Fibroblast of lung (primary cell): ENCODE measurements at regions not wholly inside any gene's neighbourhood (a gene's known extent, or its start where the extent isn't known, plus 50 kb on each side); places are given as distances from the start of the nearest gene placed in this dataset.

ENCODE experiments used
- DNase-seq, 2 donors: peaks; one replicate each; pipeline versions ENCODE4 v3.0.0 to v3.0.0-alpha.2; 2010; ENCODE audit warnings: low read depth in 2 of 2
- H2AFZ ChIP-seq: 2 replicates; pipeline ENCODE4 v1.5.1; 2012; ENCODE audit warnings: low read length, control low read depth, inconsistent platforms
- H3K27ac ChIP-seq: 2 replicates; pipeline ENCODE4 v1.5.1; 2011; ENCODE audit warnings: low read length, control low read depth; ENCODE audit not compliant: insufficient read depth
- H3K27me3 ChIP-seq: 2 replicates; pipeline ENCODE4 v1.5.1; 2011; ENCODE audit warnings: mild to moderate bottlenecking, low read length; ENCODE audit not compliant: control insufficient read depth, insufficient read depth
- H3K36me3 ChIP-seq: 2 replicates; pipeline ENCODE4 v1.5.1; 2011; ENCODE audit warnings: low read length; ENCODE audit not compliant: control insufficient read depth, insufficient read depth
- H3K4me1 ChIP-seq: 2 replicates; pipeline ENCODE4 v1.5.1; 2011; ENCODE audit warnings: low read length; ENCODE audit not compliant: control insufficient read depth, insufficient read depth; ENCODE audit errors: extremely low read depth
- H3K4me2 ChIP-seq: 2 replicates; pipeline ENCODE4 v1.5.1; 2011; ENCODE audit warnings: low read length, control low read depth; ENCODE audit not compliant: insufficient read depth; ENCODE audit errors: extremely low read depth
- H3K4me3 ChIP-seq, 4 experiments: fragments of 200-600 bp in 1 of 4; sonication (generic) in 1 of 4; replicated peaks in 1 of 4; 2 replicates each; pipeline ENCODE4 v1.5.1; 2011 to 2016; ENCODE audit warnings: low read length in 4 of 4, low read depth in 3 of 4, mild to moderate bottlenecking in 3 of 4, control low read depth in 2 of 4, inconsistent platforms in 1 of 4, mixed read lengths in 1 of 4; ENCODE audit not compliant: insufficient read depth in 1 of 4; ENCODE audit errors: control extremely low read depth in 1 of 4
- H3K79me2 ChIP-seq: 2 replicates; pipeline ENCODE4 v1.5.1; 2012; ENCODE audit warnings: mild to moderate bottlenecking, low read length, inconsistent platforms; ENCODE audit not compliant: control insufficient read depth, insufficient read depth
- H3K9ac ChIP-seq: 2 replicates; pipeline ENCODE4 v1.5.1; 2011; ENCODE audit warnings: mild to moderate bottlenecking, low read length, control low read depth; ENCODE audit not compliant: insufficient read depth
- H3K9me3 ChIP-seq: 2 replicates; pipeline ENCODE4 v1.5.1; 2012; ENCODE audit warnings: low read depth, low read length; ENCODE audit not compliant: control insufficient read depth, insufficient read depth
- H4K20me1 ChIP-seq: 2 replicates; pipeline ENCODE4 v1.5.1; 2011; ENCODE audit warnings: low read length; ENCODE audit not compliant: control insufficient read depth, insufficient read depth; ENCODE audit errors: extremely low read depth
- CTCF ChIP-seq, 2 donors: IDR thresholded peaks in 1 of 2; conservative IDR thresholded peaks in 1 of 2; 1 replicate in 1 of 2; 2 replicates in 1 of 2; pipeline ENCODE4 v1.5.1; 2011 to 2012; ENCODE audit warnings: low read length in 2 of 2, control low read depth in 1 of 2, inconsistent platforms in 1 of 2, low read depth in 1 of 2, mild to moderate bottlenecking in 1 of 2
- EZH2 ChIP-seq: IDR thresholded peaks from 2 replicates; pipeline ENCODE4 v1.5.1; 2012; ENCODE audit warnings: low read length, control low read depth, mild to moderate bottlenecking; ENCODE audit errors: missing control alignments

GRCh38 chr2:34337735-34338134, 738.6 kb upstream of the FAM98A start:
- Histone ChIP-seq H2AFZ (no peak overlapping the region), H3K36me3 (no peaks in the 10 kb centered on the region), H3K4me2 (no peak overlapping the region), H3K4me3 (no peak overlapping the region), H3K9me3 (no peaks in the 10 kb centered on the region), H3K27me3 (no peaks in the 10 kb centered on the region), H3K27ac (no peak overlapping the region), H3K79me2 (no peaks in the 10 kb centered on the region), H3K4me1 (no peaks in the 10 kb centered on the region), H4K20me1 (no peaks in the 10 kb centered on the region), H3K9ac (no peak overlapping the region)
- TF ChIP-seq EZH2 (no peak), CTCF (conservative IDR thresholded peaks at IDR 0.05 in 1 of 2, IDR thresholded peaks at IDR 0.05 in 1 of 2; ENCODE audit: low read depth in 1 of 2, low read length in 2 of 2) (no peak)
- DNase-seq: no peak

- Histone ChIP-seq H2AFZ (no peak overlapping the region), H3K4me2 (no peak overlapping the region), H4K20me1 (no peaks in the 10 kb centered on the region), H3K79me2 (no peaks in the 10 kb centered on the region), H3K27me3 (no peaks in the 10 kb centered on the region), H3K4me3 (no peak overlapping the region), H3K4me1 (no peaks in the 10 kb centered on the region), H3K36me3 (no peaks in the 10 kb centered on the region), H3K27ac (no peak overlapping the region), H3K9me3 (no peaks in the 10 kb centered on the region), H3K9ac (no peak overlapping the region)
- DNase-seq: no peak
- TF ChIP-seq EZH2 (no peak), CTCF (conservative IDR thresholded peaks at IDR 0.05 in 1 of 2, IDR thresholded peaks at IDR 0.05 in 1 of 2; ENCODE audit: low read depth in 1 of 2, low read length in 2 of 2) (no peak)
Observed at GRCh38 chr2:34332813-34333212, 733.7 kb upstream of the FAM98A start.

GRCh38 chr2:34320056-34320455, 721.0 kb upstream of the FAM98A start:
- H3K4me1 ChIP-seq: no peaks in the 10 kb centered on the region
- TF ChIP-seq CTCF (conservative IDR thresholded peaks at IDR 0.05 in 1 of 2, IDR thresholded peaks at IDR 0.05 in 1 of 2; ENCODE audit: low read depth in 1 of 2, low read length in 2 of 2) (no peak), EZH2 (no peak)
- no peak overlapping the region for H3K4me3 ChIP-seq
- H3K27me3 ChIP-seq: no peaks in the 10 kb centered on the region
- H2AFZ ChIP-seq: no peak overlapping the region
- no peak for DNase-seq
- H3K9me3 ChIP-seq: no peaks in the 10 kb centered on the region
- no peak overlapping the region for H3K27ac ChIP-seq
- H3K79me2 ChIP-seq: no peaks in the 10 kb centered on the region
- no peaks in the 10 kb centered on the region for H4K20me1 ChIP-seq
- H3K36me3 ChIP-seq: no peaks in the 10 kb centered on the region
- H3K4me2 ChIP-seq: no peak overlapping the region
- H3K9ac ChIP-seq: no peak overlapping the region
